CD8-positive, alpha-beta memory T cell (primary cell): ENCODE measurements at regions not wholly inside any gene's neighbourhood (a gene's known extent, or its start where the extent isn't known, plus 50 kb on each side); places are given as distances from the start of the nearest gene placed in this dataset.

Experiments
- CTCF ChIA-PET: fragments of 350-600 bp; sonication (Branson Sonifier 250); formaldehyde crosslinking; loops from one replicate; lab custom pipeline; 2021; ENCODE audit warnings: antibody characterized with exemption; lab: Charles Lee
- POLR2A ChIA-PET: fragments of 350-600 bp; sonication (Branson Sonifier 250); formaldehyde crosslinking; loops from one replicate; lab custom pipeline; 2021; ENCODE audit warnings: antibody characterized with exemption; lab: Charles Lee
- DNase-seq, 5 donors: peaks; one replicate each; pipeline versions ENCODE4 v3.0.0 to v3.0.0-alpha.2; 2020 to 2022; ENCODE audit warnings: mixed read lengths in 1 of 5
- H3K27ac ChIP-seq: one replicate; pipeline ENCODE4 v1.7.0; 2013; ENCODE audit warnings: low read depth, mild to moderate bottlenecking, low read length, moderate library complexity
- H3K27me3 ChIP-seq: 2 replicates; pipeline ENCODE4 v1.7.0; 2013; ENCODE audit warnings: low read length, mild to moderate bottlenecking; ENCODE audit not compliant: insufficient read depth, poor library complexity, severe bottlenecking
- H3K36me3 ChIP-seq: 2 replicates; pipeline ENCODE4 v1.7.0; 2013; ENCODE audit warnings: mild to moderate bottlenecking, low read length, moderate library complexity; ENCODE audit not compliant: insufficient read depth
- H3K4me1 ChIP-seq: 2 replicates; pipeline ENCODE4 v1.7.0; 2013; ENCODE audit warnings: mild to moderate bottlenecking, low read length, moderate library complexity; ENCODE audit not compliant: insufficient read depth
- H3K4me3 ChIP-seq: 2 replicates; pipeline ENCODE4 v1.7.0; 2013; ENCODE audit warnings: mild to moderate bottlenecking, low read length
- H3K9me3 ChIP-seq: 2 replicates; pipeline ENCODE4 v1.7.0; 2013; ENCODE audit warnings: mild to moderate bottlenecking, low read length
- H3K27ac Mint-ChIP-seq, 8 donors: one replicate each; pipeline ENCODE4 v1.8.0; 2020 to 2021; ENCODE audit warnings: mixed read lengths in 8 of 8, mild to moderate bottlenecking in 6 of 8, inconsistent platforms in 3 of 8, moderate library complexity in 3 of 8
- H3K27me3 Mint-ChIP-seq, 2 donors: one replicate each; pipeline ENCODE4 v1.8.0; 2020 to 2021; ENCODE audit warnings: mixed read lengths in 2 of 2, mild to moderate bottlenecking in 1 of 2, moderate library complexity in 1 of 2
- H3K36me3 Mint-ChIP-seq, 3 donors: one replicate each; pipeline ENCODE4 v1.8.0; 2020 to 2021; ENCODE audit warnings: mixed read lengths in 3 of 3, inconsistent platforms in 1 of 3, mild to moderate bottlenecking in 1 of 3
- H3K4me1 Mint-ChIP-seq, 3 donors: one replicate each; pipeline ENCODE4 v1.8.0; 2020 to 2021; ENCODE audit warnings: mixed read lengths in 3 of 3, inconsistent platforms in 1 of 3, mild to moderate bottlenecking in 1 of 3
- H3K4me3 Mint-ChIP-seq, 7 donors: one replicate each; pipeline ENCODE4 v1.8.0; 2020 to 2021; ENCODE audit warnings: mixed read lengths in 7 of 7, mild to moderate bottlenecking in 6 of 7, moderate library complexity in 4 of 7, inconsistent platforms in 2 of 7
- H3K9me3 Mint-ChIP-seq, 5 donors: one replicate each; pipeline ENCODE4 v1.8.0; 2020 to 2022; ENCODE audit warnings: mixed read lengths in 5 of 5, mild to moderate bottlenecking in 3 of 5, moderate library complexity in 2 of 5, inconsistent platforms in 1 of 5

- ChIA-PET POLR2A (no interaction called here), CTCF (no interaction called here)
- Histone ChIP-seq H3K27me3 (no peaks in the 10 kb centered on the region), H3K9me3 (no peaks in the 10 kb centered on the region), H3K27ac (no peak overlapping the region), H3K4me3 (no peak overlapping the region), H3K4me1 (no peaks in the 10 kb centered on the region), H3K36me3 (no peaks in the 10 kb centered on the region)
- Mint-ChIP-seq H3K9me3 (no peaks in the 10 kb centered on the region), H3K4me1 (no peaks in the 10 kb centered on the region), H3K36me3 (no peaks in the 10 kb centered on the region), H3K4me3 (no peak overlapping the region), H3K27me3 (peaks cover 2 to 4% of the 10 kb centered on the region in 2 donors), H3K27ac (peak overlapping the region in 1 of 8 donors; percentile 33)
- DNase-seq: no peak
Measured at GRCh38 chr10:27440021-27440420, 64.1 kb upstream of the RAB18 start.

- ChIA-PET CTCF (no interaction called here), POLR2A (no interaction called here)
- H3K9me3 ChIP-seq: no peaks in the 10 kb centered on the region
- peaks cover 2 to 4% of the 10 kb centered on the region in 2 donors for H3K27me3 Mint-ChIP-seq
- H3K36me3 ChIP-seq: no peaks in the 10 kb centered on the region
- no peaks in the 10 kb centered on the region for H3K36me3 Mint-ChIP-seq
- no peaks in the 10 kb centered on the region for H3K4me1 Mint-ChIP-seq
- DNase-seq: no peak
- H3K27me3 ChIP-seq: no peaks in the 10 kb centered on the region
- no peak overlapping the region for H3K27ac ChIP-seq
- H3K4me1 ChIP-seq: no peaks in the 10 kb centered on the region
- no peak overlapping the region for H3K4me3 Mint-ChIP-seq
- H3K4me3 ChIP-seq: no peak overlapping the region
- no peak overlapping the region for H3K27ac Mint-ChIP-seq
- H3K9me3 Mint-ChIP-seq: no peaks in the 10 kb centered on the region
Measured at GRCh38 chr10:27439101-27439500, 65.0 kb upstream of the RAB18 start.

- Histone ChIP-seq H3K36me3 (no peaks in the 10 kb centered on the region), H3K4me1 (no peaks in the 10 kb centered on the region), H3K27ac (no peak overlapping the region), H3K9me3 (no peaks in the 10 kb centered on the region), H3K27me3 (no peaks in the 10 kb centered on the region), H3K4me3 (no peak overlapping the region)
- H3K36me3 Mint-ChIP-seq: no peaks in the 10 kb centered on the region
- POLR2A ChIA-PET: no interaction called here
- H3K27me3 Mint-ChIP-seq: peaks cover 2 to 9% of the 10 kb centered on the region in 2 donors
- H3K27ac Mint-ChIP-seq: no peak overlapping the region
- H3K9me3 Mint-ChIP-seq: peaks cover 0 to 8% (median 0%) of the 10 kb centered on the region in 5 donors
- CTCF ChIA-PET: no interaction called here
- DNase-seq: no peak
- H3K4me1 Mint-ChIP-seq: no peaks in the 10 kb centered on the region
- H3K4me3 Mint-ChIP-seq: no peak overlapping the region
Measured at GRCh38 chr10:27437775-27438174, 66.3 kb upstream of the RAB18 start.

- Histone ChIP-seq H3K4me1 (no peaks in the 10 kb centered on the region), H3K27me3 (no peaks in the 10 kb centered on the region), H3K36me3 (no peaks in the 10 kb centered on the region), H3K4me3 (no peak overlapping the region), H3K27ac (no peak overlapping the region), H3K9me3 (no peaks in the 10 kb centered on the region)
- ChIA-PET CTCF (no interaction called here), POLR2A (no interaction called here)
- H3K27ac Mint-ChIP-seq: no peak overlapping the region
- H3K9me3 Mint-ChIP-seq: peaks cover 0 to 10% (median 0%) of the 10 kb centered on the region in 5 donors
- H3K36me3 Mint-ChIP-seq: peaks cover 0 to 4% (median 0%) of the 10 kb centered on the region in 3 donors
- H3K27me3 Mint-ChIP-seq: peaks cover 3 to 9% of the 10 kb centered on the region in 2 donors
- no peak overlapping the region for H3K4me3 Mint-ChIP-seq
- no peaks in the 10 kb centered on the region for H3K4me1 Mint-ChIP-seq
- DNase-seq: no peak
Measured at GRCh38 chr10:27436710-27437109, 67.4 kb upstream of the RAB18 start.

GRCh38 chr10:27433976-27434375 is 70.1 kb upstream of the RAB18 start:
- Histone ChIP-seq H3K27ac (no peak overlapping the region), H3K9me3 (no peaks in the 10 kb centered on the region), H3K4me1 (no peaks in the 10 kb centered on the region), H3K36me3 (no peaks in the 10 kb centered on the region), H3K4me3 (no peak overlapping the region), H3K27me3 (no peaks in the 10 kb centered on the region)
- H3K27ac Mint-ChIP-seq: no peak overlapping the region
- no peaks in the 10 kb centered on the region for H3K4me1 Mint-ChIP-seq
- DNase-seq: no peak
- peaks cover 0 to 10% (median 0%) of the 10 kb centered on the region in 5 donors for H3K9me3 Mint-ChIP-seq
- ChIA-PET CTCF (no interaction called here), POLR2A (no interaction called here)
- H3K36me3 Mint-ChIP-seq: peaks cover 0 to 4% (median 0%) of the 10 kb centered on the region in 3 donors
- no peak overlapping the region for H3K4me3 Mint-ChIP-seq
- H3K27me3 Mint-ChIP-seq: peaks cover 2 to 16% of the 10 kb centered on the region in 2 donors

- no peaks in the 10 kb centered on the region for H3K4me1 Mint-ChIP-seq
- H3K4me3 Mint-ChIP-seq: no peak overlapping the region
- H3K9me3 Mint-ChIP-seq: peaks cover 2 to 14% (median 9%) of the 10 kb centered on the region in 5 donors
- ChIA-PET CTCF (no interaction called here), POLR2A (no interaction called here)
- H3K27ac Mint-ChIP-seq: no peak overlapping the region
- peaks cover 0 to 7% (median 0%) of the 10 kb centered on the region in 3 donors for H3K36me3 Mint-ChIP-seq
- DNase-seq: no peak
- Histone ChIP-seq H3K4me1 (no peaks in the 10 kb centered on the region), H3K36me3 (no peaks in the 10 kb centered on the region), H3K4me3 (no peak overlapping the region), H3K27me3 (no peaks in the 10 kb centered on the region), H3K27ac (no peak overlapping the region), H3K9me3 (no peaks in the 10 kb centered on the region)
- H3K27me3 Mint-ChIP-seq: peaks cover 0 to 26% of the 10 kb centered on the region in 2 donors
Measured at GRCh38 chr10:27426948-27427467, 77.1 kb upstream of the RAB18 start.

GRCh38 chr10:27413831-27414348 is 90.2 kb upstream of the RAB18 start:
- Histone ChIP-seq H3K4me1 (no peaks in the 10 kb centered on the region), H3K27ac (no peak overlapping the region), H3K9me3 (no peaks in the 10 kb centered on the region), H3K36me3 (no peaks in the 10 kb centered on the region), H3K27me3 (no peaks in the 10 kb centered on the region), H3K4me3 (no peak overlapping the region)
- CTCF ChIA-PET: no interaction called here
- H3K36me3 Mint-ChIP-seq: peaks cover 0 to 4% (median 0%) of the 10 kb centered on the region in 3 donors
- H3K27ac Mint-ChIP-seq: no peak overlapping the region
- peak overlapping the region in 1 of 7 donors; percentile 32 for H3K4me3 Mint-ChIP-seq
- peaks cover 10 to 21% of the 10 kb centered on the region in 2 donors for H3K27me3 Mint-ChIP-seq
- H3K4me1 Mint-ChIP-seq: no peaks in the 10 kb centered on the region
- POLR2A ChIA-PET: no interaction called here
- no peak for DNase-seq
- H3K9me3 Mint-ChIP-seq: peaks cover 0 to 6% (median 0%) of the 10 kb centered on the region in 5 donors

GRCh38 chr10:27413387-27413786 is 90.7 kb upstream of the RAB18 start:
- Histone ChIP-seq H3K36me3 (no peaks in the 10 kb centered on the region), H3K4me3 (no peak overlapping the region), H3K9me3 (no peaks in the 10 kb centered on the region), H3K27ac (no peak overlapping the region), H3K4me1 (no peaks in the 10 kb centered on the region), H3K27me3 (no peaks in the 10 kb centered on the region)
- H3K4me1 Mint-ChIP-seq: no peaks in the 10 kb centered on the region
- ChIA-PET POLR2A (no interaction called here), CTCF (no interaction called here)
- H3K4me3 Mint-ChIP-seq: no peak overlapping the region
- H3K9me3 Mint-ChIP-seq: peaks cover 0 to 6% (median 0%) of the 10 kb centered on the region in 5 donors
- no peak for DNase-seq
- H3K27me3 Mint-ChIP-seq: peaks cover 11 to 21% of the 10 kb centered on the region in 2 donors
- H3K36me3 Mint-ChIP-seq: peaks cover 0 to 4% (median 0%) of the 10 kb centered on the region in 3 donors
- H3K27ac Mint-ChIP-seq: no peak overlapping the region
